ENCODE measurements at regions not wholly inside any gene's neighbourhood (a gene's known extent, or its start where the extent isn't known, plus 50 kb on each side); places are given as distances from the start of the nearest gene placed in this dataset.

- Mint-ChIP-seq H3K4me1 (peaks cover 41% of the 10 kb centered on the region), H3K36me3 (ENCODE audit: low read depth) (peaks cover 26% of the 10 kb centered on the region), H3K4me3 (no peak overlapping the region), H3K27ac (peak overlapping the region; percentile 18), H3K27me3 (no peaks in the 10 kb centered on the region), H3K9me3 (peaks cover 21% of the 10 kb centered on the region)
- ChIA-PET POLR2A (interaction anchor here (1.6 kb wide), 1 partner anchor 78 kb away, joined by 5 read pairs; no protein-coding TSS in a partner anchor), CTCF (no interaction called here)
- DNase-seq = no peak
Measured at GRCh38 chr11:104657083-104657482, 241.2 kb downstream of the CASP12 start.

- Mint-ChIP-seq H3K27me3 (no peaks in the 10 kb centered on the region), H3K27ac (no peak overlapping the region), H3K4me3 (no peak overlapping the region), H3K4me1 (peaks cover 41% of the 10 kb centered on the region), H3K36me3 (ENCODE audit: low read depth) (peaks cover 37% of the 10 kb centered on the region), H3K9me3 (peaks cover 30% of the 10 kb centered on the region)
- CTCF ChIA-PET = no interaction called here
- POLR2A ChIA-PET = no interaction called here
- no peak for DNase-seq
Measured at GRCh38 chr11:104655066-104655465, 243.2 kb downstream of the CASP12 start.

- Mint-ChIP-seq H3K27me3 (no peaks in the 10 kb centered on the region), H3K4me1 (peaks cover 43% of the 10 kb centered on the region), H3K4me3 (no peak overlapping the region), H3K9me3 (peaks cover 26% of the 10 kb centered on the region), H3K36me3 (ENCODE audit: low read depth) (peaks cover 38% of the 10 kb centered on the region), H3K27ac (no peak overlapping the region)
- POLR2A ChIA-PET = interaction anchor here (1.3 kb wide), 1 partner anchor 51 kb away, joined by 3 read pairs; no protein-coding TSS in a partner anchor
- no peak for DNase-seq
- CTCF ChIA-PET = no interaction called here
Measured at GRCh38 chr11:104654181-104654813, 244.0 kb downstream of the CASP12 start.

- Mint-ChIP-seq H3K27me3 (no peaks in the 10 kb centered on the region), H3K27ac (peak overlapping the region; percentile 22), H3K9me3 (peaks cover 26% of the 10 kb centered on the region), H3K4me1 (peaks cover 49% of the 10 kb centered on the region), H3K36me3 (ENCODE audit: low read depth) (peaks cover 32% of the 10 kb centered on the region), H3K4me3 (no peak overlapping the region)
- CTCF ChIA-PET = interaction anchor here (0.9 kb wide), 1 partner anchor 16 kb away, joined by 3 read pairs; no protein-coding TSS in a partner anchor
- POLR2A ChIA-PET = interaction anchor here (1.3 kb wide), 1 partner anchor 52 kb away, joined by 3 read pairs; no protein-coding TSS in a partner anchor
- DNase-seq = peak; percentile 20
Measured at GRCh38 chr11:104653407-104653806, 244.9 kb downstream of the CASP12 start.

GRCh38 chr11:104652996-104653395 is 245.3 kb downstream of the CASP12 start:
- peaks cover 26% of the 10 kb centered on the region for H3K9me3 Mint-ChIP-seq
- no peaks in the 10 kb centered on the region for H3K27me3 Mint-ChIP-seq
- H3K36me3 Mint-ChIP-seq (ENCODE audit: low read depth) = peaks cover 31% of the 10 kb centered on the region
- CTCF ChIA-PET = interaction anchor here (0.9 kb wide), 1 partner anchor 16 kb away, joined by 3 read pairs; no protein-coding TSS in a partner anchor
- H3K4me1 Mint-ChIP-seq = peaks cover 49% of the 10 kb centered on the region
- H3K27ac Mint-ChIP-seq = peak overlapping the region; percentile 22
- POLR2A ChIA-PET = no interaction called here
- no peak for DNase-seq
- H3K4me3 Mint-ChIP-seq = no peak overlapping the region

- peaks cover 25% of the 10 kb centered on the region for H3K4me1 Mint-ChIP-seq
- H3K36me3 Mint-ChIP-seq (ENCODE audit: low read depth) = peaks cover 20% of the 10 kb centered on the region
- CTCF ChIA-PET = no interaction called here
- peaks cover 17% of the 10 kb centered on the region for H3K9me3 Mint-ChIP-seq
- no peak for DNase-seq
- no peaks in the 10 kb centered on the region for H3K27me3 Mint-ChIP-seq
- H3K4me3 Mint-ChIP-seq = no peak overlapping the region
- POLR2A ChIA-PET = no interaction called here
- H3K27ac Mint-ChIP-seq = no peak overlapping the region
Measured at GRCh38 chr11:104650234-104650633, 248.0 kb downstream of the CASP12 start.

- ChIA-PET POLR2A (no interaction called here), CTCF (no interaction called here)
- H3K4me3 Mint-ChIP-seq = no peak overlapping the region
- H3K36me3 Mint-ChIP-seq (ENCODE audit: low read depth) = peaks cover 20% of the 10 kb centered on the region
- H3K27ac Mint-ChIP-seq = no peak overlapping the region
- H3K9me3 Mint-ChIP-seq = peaks cover 14% of the 10 kb centered on the region
- no peak for DNase-seq
- H3K4me1 Mint-ChIP-seq = peaks cover 18% of the 10 kb centered on the region
- H3K27me3 Mint-ChIP-seq = no peaks in the 10 kb centered on the region
Measured at GRCh38 chr11:104649002-104649401, 249.3 kb downstream of the CASP12 start.

GRCh38 chr11:104645261-104646222 is 252.7 kb downstream of the CASP12 start:
- ChIA-PET POLR2A (no interaction called here), CTCF (no interaction called here)
- H3K36me3 Mint-ChIP-seq (ENCODE audit: low read depth) = peaks cover 9% of the 10 kb centered on the region
- no peak overlapping the region for H3K27ac Mint-ChIP-seq
- H3K27me3 Mint-ChIP-seq = no peaks in the 10 kb centered on the region
- DNase-seq = no peak
- H3K4me3 Mint-ChIP-seq = no peak overlapping the region
- peaks cover 8% of the 10 kb centered on the region for H3K4me1 Mint-ChIP-seq
- H3K9me3 Mint-ChIP-seq = peaks cover 17% of the 10 kb centered on the region

- Mint-ChIP-seq H3K27ac (no peak overlapping the region), H3K4me3 (no peak overlapping the region), H3K36me3 (ENCODE audit: low read depth) (peaks cover 7% of the 10 kb centered on the region), H3K27me3 (no peaks in the 10 kb centered on the region), H3K4me1 (peaks cover 10% of the 10 kb centered on the region), H3K9me3 (peaks cover 7% of the 10 kb centered on the region)
- DNase-seq = no peak
- CTCF ChIA-PET = interaction anchor here (1.2 kb wide), 1 partner anchor 15 kb away, joined by 3 read pairs; no protein-coding TSS in a partner anchor
- POLR2A ChIA-PET = interaction anchor here (0.7 kb wide), 1 partner anchor 12 kb away, joined by 3 read pairs; no protein-coding TSS in a partner anchor
Measured at GRCh38 chr11:104637662-104638170, 260.5 kb downstream of the CASP12 start.

- no peaks in the 10 kb centered on the region for H3K27me3 Mint-ChIP-seq
- CTCF ChIA-PET = no interaction called here
- no peak overlapping the region for H3K4me3 Mint-ChIP-seq
- H3K36me3 Mint-ChIP-seq (ENCODE audit: low read depth) = peaks cover 5% of the 10 kb centered on the region
- DNase-seq = no peak
- no peaks in the 10 kb centered on the region for H3K9me3 Mint-ChIP-seq
- POLR2A ChIA-PET = no interaction called here
- peaks cover 7% of the 10 kb centered on the region for H3K4me1 Mint-ChIP-seq
- H3K27ac Mint-ChIP-seq = no peak overlapping the region
Measured at GRCh38 chr11:104633226-104633625, 265.0 kb downstream of the CASP12 start.

GRCh38 chr11:104630352-104630751 is 267.9 kb downstream of the CASP12 start:
- Mint-ChIP-seq H3K4me1 (no peaks in the 10 kb centered on the region), H3K36me3 (ENCODE audit: low read depth) (peaks cover 2% of the 10 kb centered on the region), H3K27me3 (no peaks in the 10 kb centered on the region), H3K9me3 (no peaks in the 10 kb centered on the region), H3K27ac (no peak overlapping the region), H3K4me3 (no peak overlapping the region)
- POLR2A ChIA-PET = no interaction called here
- CTCF ChIA-PET = no interaction called here
- no peak for DNase-seq

- ChIA-PET POLR2A (no interaction called here), CTCF (no interaction called here)
- Mint-ChIP-seq H3K27ac (no peak overlapping the region), H3K27me3 (no peaks in the 10 kb centered on the region), H3K4me1 (peaks cover 11% of the 10 kb centered on the region), H3K4me3 (no peak overlapping the region), H3K9me3 (peaks cover 6% of the 10 kb centered on the region), H3K36me3 (ENCODE audit: low read depth) (peaks cover 3% of the 10 kb centered on the region)
- no peak for DNase-seq
Measured at GRCh38 chr11:104625246-104625645, 273.0 kb downstream of the CASP12 start.

- CTCF ChIA-PET = no interaction called here
- no peaks in the 10 kb centered on the region for H3K27me3 Mint-ChIP-seq
- DNase-seq = no peak
- H3K4me1 Mint-ChIP-seq = peaks cover 11% of the 10 kb centered on the region
- H3K36me3 Mint-ChIP-seq (ENCODE audit: low read depth) = peaks cover 3% of the 10 kb centered on the region
- POLR2A ChIA-PET = no interaction called here
- peaks cover 6% of the 10 kb centered on the region for H3K9me3 Mint-ChIP-seq
- H3K4me3 Mint-ChIP-seq = no peak overlapping the region
- no peak overlapping the region for H3K27ac Mint-ChIP-seq
Measured at GRCh38 chr11:104624021-104624420, 274.2 kb downstream of the CASP12 start.
